DOHH2 (cell line): ENCODE measurements at regions not wholly inside any gene's neighbourhood (a gene's known extent, or its start where the extent isn't known, plus 50 kb on each side); places are given as distances from the start of the nearest gene placed in this dataset.
"Not testable (repeated sequence)": the region's sequence is repeated elsewhere in the genome, so short reads cannot be mapped to it uniquely, and the experiment has no call there.

ENCODE experiments used
- H3F3A ChIP-seq: fragments of 200-600 bp; sonication (generic), shearing (Covaris generic); 2 replicates; pipeline ENCODE4 v1.6.0; 2016; ENCODE audit warnings: antibody characterized with exemption, mild to moderate bottlenecking; ENCODE audit not compliant: control insufficient read depth, insufficient read depth
- H3K27ac ChIP-seq: fragments of 200-600 bp; sonication (generic); 2 replicates; pipeline ENCODE4 v1.5.1; 2014; ENCODE audit warnings: low read depth, mild to moderate bottlenecking, low read length, moderate library complexity
- H3K27me3 ChIP-seq: fragments of 200-600 bp; sonication (generic); 2 replicates; pipeline ENCODE4 v1.6.1; 2014; ENCODE audit warnings: mild to moderate bottlenecking, low read length, mixed read lengths; ENCODE audit not compliant: control insufficient read depth
- H3K36me3 ChIP-seq: fragments of 200-600 bp; sonication (generic); 2 replicates; pipeline ENCODE4 v1.6.1; 2014; ENCODE audit warnings: mild to moderate bottlenecking, low read length, moderate library complexity, mixed read lengths; ENCODE audit not compliant: control insufficient read depth
- H3K4me1 ChIP-seq: fragments of 200-600 bp; sonication (generic); 2 replicates; pipeline ENCODE4 v1.6.1; 2014; ENCODE audit warnings: mild to moderate bottlenecking, low read length, mixed read lengths; ENCODE audit not compliant: control insufficient read depth
- H3K4me2 ChIP-seq: fragments of 200-600 bp; sonication (generic); 2 replicates; pipeline ENCODE4 v1.6.0; 2014; ENCODE audit warnings: mild to moderate bottlenecking, low read length, moderate library complexity
- H3K4me3 ChIP-seq: fragments of 200-600 bp; sonication (generic); 2 replicates; pipeline ENCODE4 v1.5.1; 2014; ENCODE audit warnings: mild to moderate bottlenecking, low read length, mixed read lengths
- H3K79me2 ChIP-seq: fragments of 200-600 bp; sonication (generic); 2 replicates; pipeline ENCODE4 v1.6.1; 2014; ENCODE audit warnings: mild to moderate bottlenecking, low read length, mixed read lengths; ENCODE audit not compliant: control insufficient read depth
- H3K9me2 ChIP-seq: fragments of 200-600 bp; sonication (generic); replicated peaks from 2 replicates; pipeline ENCODE4 v1.6.1; 2014; ENCODE audit warnings: mild to moderate bottlenecking, low read length, mixed read lengths; ENCODE audit not compliant: control insufficient read depth
- H3K9me3 ChIP-seq: fragments of 200-600 bp; sonication (generic); 2 replicates; pipeline ENCODE4 v1.6.1; 2014; ENCODE audit warnings: antibody characterized with exemption, low read length, mixed read lengths; ENCODE audit not compliant: control insufficient read depth, insufficient read depth
- H4K20me1 ChIP-seq: fragments of 200-600 bp; sonication (generic); 2 replicates; pipeline ENCODE4 v1.6.0; 2014; ENCODE audit warnings: low read depth, mild to moderate bottlenecking, antibody characterized with exemption, low read length, moderate library complexity; ENCODE audit not compliant: control insufficient read depth, insufficient read depth
- CTCF ChIP-seq: fragments of 200-600 bp; sonication (generic); IDR thresholded peaks from one replicate; pipeline ENCODE4 v1.5.1; 2014; ENCODE audit warnings: antibody characterized with exemption, mild to moderate bottlenecking, low read depth, low read length; ENCODE audit not compliant: poor library complexity, severe bottlenecking
- EZH2phosphoT487 ChIP-seq: fragments of 200-600 bp; sonication (generic); IDR thresholded peaks from 2 replicates; pipeline ENCODE4 v1.6.1; 2017; ENCODE audit warnings: borderline replicate concordance, mild to moderate bottlenecking, antibody characterized with exemption, low read length, moderate library complexity, mixed read lengths

GRCh38 chr3:110625201-110625747 lies 446.3 kb upstream of the NECTIN3 start:
- no peak overlapping the region for H3K4me3 ChIP-seq
- H3F3A ChIP-seq = no peaks in the 10 kb centered on the region
- H3K9me2 ChIP-seq = no peaks in the 10 kb centered on the region
- H3K27me3 ChIP-seq = no peaks in the 10 kb centered on the region
- no peak overlapping the region for H3K4me2 ChIP-seq
- no peaks in the 10 kb centered on the region for H3K36me3 ChIP-seq
- no peaks in the 10 kb centered on the region for H4K20me1 ChIP-seq
- TF ChIP-seq CTCF (no peak), EZH2phosphoT487 (no peak)
- no peaks in the 10 kb centered on the region for H3K4me1 ChIP-seq
- H3K27ac ChIP-seq = no peak overlapping the region
- no peaks in the 10 kb centered on the region for H3K79me2 ChIP-seq
- no peaks in the 10 kb centered on the region for H3K9me3 ChIP-seq

- H3K4me2 ChIP-seq, H3K27me3 ChIP-seq: not testable (repeated sequence)
Measured at GRCh38 chr3:110626652-110627111, 444.9 kb upstream of the NECTIN3 start.

GRCh38 chr3:110628650-110629301 lies 442.8 kb upstream of the NECTIN3 start:
- H3K9me2 ChIP-seq = no peaks in the 10 kb centered on the region
- H3F3A ChIP-seq = no peaks in the 10 kb centered on the region
- no peaks in the 10 kb centered on the region for H3K27me3 ChIP-seq
- no peaks in the 10 kb centered on the region for H3K79me2 ChIP-seq
- no peaks in the 10 kb centered on the region for H3K36me3 ChIP-seq
- no peak overlapping the region for H3K4me3 ChIP-seq
- H3K4me1 ChIP-seq = no peaks in the 10 kb centered on the region
- no peak overlapping the region for H3K27ac ChIP-seq
- no peak overlapping the region for H3K4me2 ChIP-seq
- TF ChIP-seq EZH2phosphoT487 (no peak), CTCF (no peak)
- H4K20me1 ChIP-seq = no peaks in the 10 kb centered on the region
- no peaks in the 10 kb centered on the region for H3K9me3 ChIP-seq

More at GRCh38 chr3:110626652-110627111, 444.9 kb upstream of the NECTIN3 start:
- not testable (repeated sequence) for H3K36me3 ChIP-seq, H4K20me1 ChIP-seq, H3K9me3 ChIP-seq, H3K4me3 ChIP-seq, H3K9me2 ChIP-seq, H3F3A ChIP-seq, H3K4me1 ChIP-seq, H3K27ac ChIP-seq, H3K79me2 ChIP-seq

- Histone ChIP-seq H3F3A (no peaks in the 10 kb centered on the region), H3K4me3 (no peak overlapping the region), H4K20me1 (no peaks in the 10 kb centered on the region), H3K4me2 (no peak overlapping the region), H3K27ac (no peak overlapping the region), H3K9me3 (no peaks in the 10 kb centered on the region), H3K36me3 (no peaks in the 10 kb centered on the region), H3K27me3 (no peaks in the 10 kb centered on the region), H3K9me2 (no peaks in the 10 kb centered on the region), H3K4me1 (no peaks in the 10 kb centered on the region), H3K79me2 (no peaks in the 10 kb centered on the region)
- TF ChIP-seq EZH2phosphoT487 = no peak
- no peak for TF ChIP-seq CTCF
Measured at GRCh38 chr3:110629917-110630316, 441.7 kb upstream of the NECTIN3 start.
